H1 (cell line): ENCODE measurements at regions not wholly inside any gene's neighbourhood (a gene's known extent, or its start where the extent isn't known, plus 50 kb on each side); places are given as distances from the start of the nearest gene placed in this dataset.

ENCODE experiments used
- GABPA ChIP-seq: IDR thresholded peaks from 2 replicates; pipeline ENCODE4 v1.6.1; 2011; ENCODE audit warnings: mild to moderate bottlenecking, low read length, moderate library complexity, borderline replicate concordance; ENCODE audit not compliant: insufficient read depth
- TF ChIP-seq, protein P1 (sequence below): IDR thresholded peaks from 2 replicates; pipeline ENCODE4 v1.6.1; 2011; ENCODE audit warnings: low read length, improper control_type of control experiment

DNA sequence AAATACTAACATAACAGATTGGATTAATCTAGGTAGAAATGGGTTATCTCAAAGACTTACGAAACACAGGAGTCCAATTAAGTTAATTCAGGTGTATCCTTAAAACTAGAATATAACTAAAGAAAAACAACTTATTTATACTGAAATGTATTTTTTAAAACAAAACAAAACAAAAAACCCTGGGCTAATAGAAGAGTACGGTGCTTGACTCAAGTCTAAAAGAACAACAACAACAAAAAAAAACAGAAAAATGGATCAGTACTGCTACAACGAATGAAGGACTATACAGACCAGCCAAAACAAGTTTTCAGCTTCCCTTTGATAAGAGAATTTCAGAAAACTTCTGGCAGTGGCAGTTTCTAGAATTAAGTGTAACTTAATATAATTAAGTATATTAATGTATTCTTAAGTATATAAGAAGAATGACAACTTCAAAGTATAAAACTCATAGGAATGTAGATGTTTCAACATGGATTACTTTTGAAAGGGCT lies 120.1 kb upstream of the EGLN3 start (continued):
- no peak for TF ChIP-seq GABPA
- TF ChIP-seq, protein P1, sequence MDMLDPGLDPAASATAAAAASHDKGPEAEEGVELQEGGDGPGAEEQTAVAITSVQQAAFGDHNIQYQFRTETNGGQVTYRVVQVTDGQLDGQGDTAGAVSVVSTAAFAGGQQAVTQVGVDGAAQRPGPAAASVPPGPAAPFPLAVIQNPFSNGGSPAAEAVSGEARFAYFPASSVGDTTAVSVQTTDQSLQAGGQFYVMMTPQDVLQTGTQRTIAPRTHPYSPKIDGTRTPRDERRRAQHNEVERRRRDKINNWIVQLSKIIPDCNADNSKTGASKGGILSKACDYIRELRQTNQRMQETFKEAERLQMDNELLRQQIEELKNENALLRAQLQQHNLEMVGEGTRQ, result no peak
- TF ChIP-seq, all 59 proteins: peak for 0
